ENCODE measurements at regions not wholly inside any gene's neighbourhood (a gene's known extent, or its start where the extent isn't known, plus 50 kb on each side); places are given as distances from the start of the nearest gene placed in this dataset.

DNA sequence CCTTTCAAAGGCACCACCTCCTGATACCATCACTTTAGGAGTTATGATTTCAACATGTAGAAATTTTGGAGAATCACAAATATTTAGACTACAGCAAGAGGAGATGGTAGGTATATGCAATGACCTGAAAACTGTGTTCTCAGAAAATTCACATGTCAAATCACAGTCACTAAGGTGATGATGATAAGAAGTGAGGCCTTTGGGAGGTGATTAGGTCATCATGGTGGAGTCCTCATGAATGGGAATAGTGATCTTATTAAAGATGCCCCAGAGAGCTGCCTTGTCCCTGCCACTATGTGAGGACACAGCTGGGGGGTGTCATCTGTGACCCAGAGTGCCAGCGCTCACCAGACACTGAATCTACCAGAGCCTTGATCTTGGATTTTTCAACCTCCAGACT, 513.5 kb upstream of the TUSC1 start:
- Histone ChIP-seq H3K27me3 (ENCODE audit: insufficient read depth, low read length) (no peaks in the 10 kb centered on the region), H3K36me3 (ENCODE audit: insufficient read depth, low read length) (no peaks in the 10 kb centered on the region), H3K9ac (ENCODE audit: low read length) (no peak overlapping the region), H3K4me3 (ENCODE audit: insufficient read depth, low read depth, low read length) (no peak overlapping the region), H2AFZ (ENCODE audit: low read depth, low read length) (no peak overlapping the region), H3K79me2 (ENCODE audit: insufficient read depth, low read length) (no peaks in the 10 kb centered on the region), H3K4me2 (ENCODE audit: low read length) (no peak overlapping the region), H3K9me3 (ENCODE audit: insufficient read depth, low read depth, low read length) (no peaks in the 10 kb centered on the region), H3K27ac (ENCODE audit: low read depth, low read length) (no peak overlapping the region), H3K4me1 (ENCODE audit: insufficient read depth, low read length) (no peaks in the 10 kb centered on the region), H4K20me1 (ENCODE audit: insufficient read depth, low read length) (no peaks in the 10 kb centered on the region)
- Mint-ChIP-seq H3K36me3 (ENCODE audit: low read depth, unreplicated experiment) (no peaks in the 10 kb centered on the region), H3K27ac (ENCODE audit: unreplicated experiment) (no peak overlapping the region), H3K4me3 (ENCODE audit: unreplicated experiment) (no peak overlapping the region), H3K9me3 (ENCODE audit: unreplicated experiment) (peaks cover 5% of the 10 kb centered on the region), H3K4me1 (ENCODE audit: low read depth, unreplicated experiment) (no peaks in the 10 kb centered on the region), H3K27me3 (ENCODE audit: low read depth, unreplicated experiment) (no peaks in the 10 kb centered on the region)
- no peak for FAIRE-seq
- DNase-seq (ENCODE audit: low read depth) = no peak
- TF ChIP-seq EZH2 (IDR thresholded peaks at IDR 0.05; ENCODE audit: insufficient read depth, low read length) (no peak), CTCF (IDR thresholded peaks at IDR 0.05; ENCODE audit: insufficient read depth, low read depth, low read length) (no peak)

DNA sequence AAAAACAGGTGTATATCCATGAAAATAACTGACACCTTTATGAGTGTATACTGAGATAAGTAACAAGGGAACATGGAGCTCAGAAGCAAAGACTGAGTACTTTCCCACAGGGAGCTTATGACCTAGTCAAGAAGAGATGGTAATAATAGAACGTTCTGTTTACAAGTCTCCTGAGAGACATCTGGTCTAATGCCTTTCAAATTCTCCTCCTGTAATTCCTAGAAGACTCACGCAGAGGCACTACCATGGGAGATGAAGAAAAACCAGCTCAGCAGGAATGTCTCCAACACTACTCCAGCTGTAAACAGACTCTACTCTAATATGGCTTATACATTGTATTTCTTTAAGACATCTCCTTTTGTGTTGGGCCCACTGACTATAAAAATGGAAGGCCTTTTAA, 503.6 kb upstream of the TUSC1 start:
- no peaks in the 10 kb centered on the region for H3K27me3 Mint-ChIP-seq (ENCODE audit: low read depth, unreplicated experiment)
- no peak overlapping the region for H2AFZ ChIP-seq (ENCODE audit: low read depth, low read length)
- H4K20me1 ChIP-seq (ENCODE audit: insufficient read depth, low read length) = no peaks in the 10 kb centered on the region
- no peaks in the 10 kb centered on the region for H3K36me3 ChIP-seq (ENCODE audit: insufficient read depth, low read length)
- no peaks in the 10 kb centered on the region for H3K36me3 Mint-ChIP-seq (ENCODE audit: low read depth, unreplicated experiment)
- FAIRE-seq (no peak), DNase-seq (ENCODE audit: low read depth) (no peak)
- H3K9me3 ChIP-seq (ENCODE audit: insufficient read depth, low read depth, low read length) = no peaks in the 10 kb centered on the region
- H3K4me2 ChIP-seq (ENCODE audit: low read length) = no peak overlapping the region
- TF ChIP-seq CTCF (IDR thresholded peaks at IDR 0.05; ENCODE audit: insufficient read depth, low read depth, low read length) = no peak
- H3K4me1 Mint-ChIP-seq (ENCODE audit: low read depth, unreplicated experiment) = peaks cover 3% of the 10 kb centered on the region
- no peak overlapping the region for H3K27ac ChIP-seq (ENCODE audit: low read depth, low read length)
- no peaks in the 10 kb centered on the region for H3K4me1 ChIP-seq (ENCODE audit: insufficient read depth, low read length)
- no peaks in the 10 kb centered on the region for H3K79me2 ChIP-seq (ENCODE audit: insufficient read depth, low read length)
- H3K9me3 Mint-ChIP-seq (ENCODE audit: unreplicated experiment) = no peaks in the 10 kb centered on the region
- no peak overlapping the region for H3K27ac Mint-ChIP-seq (ENCODE audit: unreplicated experiment)
- no peak overlapping the region for H3K9ac ChIP-seq (ENCODE audit: low read length)
- no peaks in the 10 kb centered on the region for H3K27me3 ChIP-seq (ENCODE audit: insufficient read depth, low read length)
- no peak overlapping the region for H3K4me3 ChIP-seq (ENCODE audit: insufficient read depth, low read depth, low read length)
- H3K4me3 Mint-ChIP-seq (ENCODE audit: unreplicated experiment) = no peak overlapping the region

- DNase-seq (ENCODE audit: low read depth) = no peak
- no peak overlapping the region for H2AFZ ChIP-seq (ENCODE audit: low read depth, low read length)
- no peak overlapping the region for H3K27ac Mint-ChIP-seq (ENCODE audit: unreplicated experiment)
These were observed 498.4 kb upstream of the TUSC1 start for GRCh38 chr9:26176628-26177027.

More at GRCh38 chr9:26176628-26177027, 498.4 kb upstream of the TUSC1 start:
- Mint-ChIP-seq H3K27me3 (ENCODE audit: low read depth, unreplicated experiment) (no peaks in the 10 kb centered on the region), H3K36me3 (ENCODE audit: low read depth, unreplicated experiment) (no peaks in the 10 kb centered on the region), H3K4me3 (ENCODE audit: unreplicated experiment) (no peak overlapping the region), H3K4me1 (ENCODE audit: low read depth, unreplicated experiment) (peaks cover 4% of the 10 kb centered on the region), H3K9me3 (ENCODE audit: unreplicated experiment) (no peaks in the 10 kb centered on the region)
- H3K27me3 ChIP-seq (ENCODE audit: insufficient read depth, low read length) = no peaks in the 10 kb centered on the region
- H3K4me2 ChIP-seq (ENCODE audit: low read length) = no peak overlapping the region
- no peaks in the 10 kb centered on the region for H4K20me1 ChIP-seq (ENCODE audit: insufficient read depth, low read length)
- H3K79me2 ChIP-seq (ENCODE audit: insufficient read depth, low read length) = no peaks in the 10 kb centered on the region
- H3K36me3 ChIP-seq (ENCODE audit: insufficient read depth, low read length) = no peaks in the 10 kb centered on the region
- no peaks in the 10 kb centered on the region for H3K9me3 ChIP-seq (ENCODE audit: insufficient read depth, low read depth, low read length)
- no peak overlapping the region for H3K27ac ChIP-seq (ENCODE audit: low read depth, low read length)
- no peaks in the 10 kb centered on the region for H3K4me1 ChIP-seq (ENCODE audit: insufficient read depth, low read length)
- no peak for TF ChIP-seq CTCF (IDR thresholded peaks at IDR 0.05; ENCODE audit: insufficient read depth, low read depth, low read length)
- TF ChIP-seq EZH2 (IDR thresholded peaks at IDR 0.05; ENCODE audit: insufficient read depth, low read length) = no peak
- H3K9ac ChIP-seq (ENCODE audit: low read length) = no peak overlapping the region
- FAIRE-seq = no peak
- H3K4me3 ChIP-seq (ENCODE audit: insufficient read depth, low read depth, low read length) = no peak overlapping the region
